ENCODE measurements at regions not wholly inside any gene's neighbourhood (a gene's known extent, or its start where the extent isn't known, plus 50 kb on each side); places are given as distances from the start of the nearest gene placed in this dataset.

DNA sequence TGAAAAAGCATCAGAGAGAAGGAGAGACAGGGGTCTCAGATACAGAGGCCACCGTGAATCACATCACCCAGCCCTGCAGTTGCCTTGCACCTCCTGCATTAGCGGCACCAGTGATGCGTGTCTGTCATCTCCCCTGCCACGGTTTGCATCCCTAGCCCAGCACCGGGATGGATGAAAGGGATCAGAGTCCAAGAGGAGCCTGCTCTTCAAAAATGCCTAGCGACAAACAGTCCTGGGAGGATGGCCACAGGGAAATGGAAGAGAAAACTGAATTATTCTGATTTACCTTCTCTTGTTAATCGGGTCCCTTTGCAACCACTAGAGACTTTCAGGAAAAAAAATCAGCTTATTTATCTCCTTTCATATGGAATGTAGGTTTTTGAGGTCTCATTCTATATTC is 495.6 kb upstream of the KIRREL3 start:
- TF ChIP-seq CSDC2 (CRISPR knock-in tag; IDR thresholded peaks at IDR 0.05) (no peak), BACH2 (CRISPR knock-in tag; IDR thresholded peaks at IDR 0.05; ENCODE audit: borderline replicate concordance) (no peak), PPARA (CRISPR knock-in tag; IDR thresholded peaks at IDR 0.05; ENCODE audit: borderline replicate concordance) (no peak), ARNTL (CRISPR knock-in tag; IDR thresholded peaks at IDR 0.05; ENCODE audit: borderline replicate concordance, low read depth) (no peak)
- no peak for ATAC-seq

DNA sequence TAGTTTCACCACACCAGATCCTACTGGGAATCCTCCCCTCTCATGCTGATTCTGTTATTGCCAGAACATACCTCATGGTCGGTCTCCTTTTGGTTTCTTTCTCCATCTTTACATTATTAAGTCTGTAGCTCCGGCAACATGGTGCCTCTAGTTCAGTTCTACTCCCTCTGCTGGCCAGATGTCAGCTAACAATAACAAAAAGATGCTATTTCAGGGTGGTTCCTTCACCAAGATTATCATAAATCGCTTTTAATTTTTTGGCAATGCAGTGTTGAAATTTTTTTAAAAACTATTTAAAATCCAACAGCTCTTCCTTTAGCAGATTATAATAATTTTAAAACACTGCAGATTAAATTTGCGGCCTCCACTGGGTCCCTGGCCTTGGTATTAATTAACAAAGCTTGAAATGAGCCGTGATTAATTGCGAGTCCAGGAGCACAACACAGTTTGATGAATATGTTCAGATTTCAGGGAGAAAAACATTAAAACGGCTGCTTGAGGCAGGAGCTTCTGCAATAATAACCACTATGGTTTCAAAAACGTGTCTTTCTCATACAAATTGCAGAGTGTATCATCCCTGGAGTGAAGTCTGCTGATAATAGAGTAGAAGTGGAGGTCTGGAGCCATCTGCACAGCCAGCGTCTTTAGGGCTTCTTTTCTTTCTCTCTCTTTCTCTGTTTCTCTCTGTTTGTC is 492.9 kb upstream of the KIRREL3 start:
- TF ChIP-seq ARNTL (CRISPR knock-in tag; IDR thresholded peaks at IDR 0.05; ENCODE audit: borderline replicate concordance, low read depth) (no peak), CSDC2 (CRISPR knock-in tag; IDR thresholded peaks at IDR 0.05) (no peak), TOX (CRISPR knock-in tag; IDR thresholded peaks at IDR 0.05; ENCODE audit: borderline replicate concordance) (no peak), ESRRG (CRISPR knock-in tag; IDR thresholded peaks at IDR 0.05) (no peak), ZFP3 (CRISPR knock-in tag; IDR thresholded peaks at IDR 0.05) (no peak), TCF4 (CRISPR knock-in tag; IDR thresholded peaks at IDR 0.05; ENCODE audit: borderline replicate concordance) (no peak), ZNF8 (CRISPR knock-in tag; IDR thresholded peaks at IDR 0.05) (no peak), ZC3H10 (CRISPR knock-in tag; IDR thresholded peaks at IDR 0.05) (no peak), ISL1 (CRISPR knock-in tag; IDR thresholded peaks at IDR 0.05) (no peak), PPARA (CRISPR knock-in tag; IDR thresholded peaks at IDR 0.05; ENCODE audit: borderline replicate concordance) (no peak), OSR1 (CRISPR knock-in tag; IDR thresholded peaks at IDR 0.05) (no peak), ZNF70 (CRISPR knock-in tag; IDR thresholded peaks at IDR 0.05) (no peak), BACH2 (CRISPR knock-in tag; IDR thresholded peaks at IDR 0.05; ENCODE audit: borderline replicate concordance) (no peak), GLIS3 (CRISPR knock-in tag; IDR thresholded peaks at IDR 0.05) (no peak), ZNF565 (CRISPR knock-in tag; conservative IDR thresholded peaks at IDR 0.05; ENCODE audit: low read depth) (no peak)
- TF ChIP-seq, protein P1, sequence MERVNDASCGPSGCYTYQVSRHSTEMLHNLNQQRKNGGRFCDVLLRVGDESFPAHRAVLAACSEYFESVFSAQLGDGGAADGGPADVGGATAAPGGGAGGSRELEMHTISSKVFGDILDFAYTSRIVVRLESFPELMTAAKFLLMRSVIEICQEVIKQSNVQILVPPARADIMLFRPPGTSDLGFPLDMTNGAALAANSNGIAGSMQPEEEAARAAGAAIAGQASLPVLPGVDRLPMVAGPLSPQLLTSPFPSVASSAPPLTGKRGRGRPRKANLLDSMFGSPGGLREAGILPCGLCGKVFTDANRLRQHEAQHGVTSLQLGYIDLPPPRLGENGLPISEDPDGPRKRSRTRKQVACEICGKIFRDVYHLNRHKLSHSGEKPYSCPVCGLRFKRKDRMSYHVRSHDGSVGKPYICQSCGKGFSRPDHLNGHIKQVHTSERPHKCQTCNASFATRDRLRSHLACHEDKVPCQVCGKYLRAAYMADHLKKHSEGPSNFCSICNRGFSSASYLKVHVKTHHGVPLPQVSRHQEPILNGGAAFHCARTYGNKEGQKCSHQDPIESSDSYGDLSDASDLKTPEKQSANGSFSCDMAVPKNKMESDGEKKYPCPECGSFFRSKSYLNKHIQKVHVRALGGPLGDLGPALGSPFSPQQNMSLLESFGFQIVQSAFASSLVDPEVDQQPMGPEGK (CRISPR knock-in tag; IDR thresholded peaks at IDR 0.05; ENCODE audit: borderline replicate concordance) = no peak
- TF ChIP-seq, protein P2, sequence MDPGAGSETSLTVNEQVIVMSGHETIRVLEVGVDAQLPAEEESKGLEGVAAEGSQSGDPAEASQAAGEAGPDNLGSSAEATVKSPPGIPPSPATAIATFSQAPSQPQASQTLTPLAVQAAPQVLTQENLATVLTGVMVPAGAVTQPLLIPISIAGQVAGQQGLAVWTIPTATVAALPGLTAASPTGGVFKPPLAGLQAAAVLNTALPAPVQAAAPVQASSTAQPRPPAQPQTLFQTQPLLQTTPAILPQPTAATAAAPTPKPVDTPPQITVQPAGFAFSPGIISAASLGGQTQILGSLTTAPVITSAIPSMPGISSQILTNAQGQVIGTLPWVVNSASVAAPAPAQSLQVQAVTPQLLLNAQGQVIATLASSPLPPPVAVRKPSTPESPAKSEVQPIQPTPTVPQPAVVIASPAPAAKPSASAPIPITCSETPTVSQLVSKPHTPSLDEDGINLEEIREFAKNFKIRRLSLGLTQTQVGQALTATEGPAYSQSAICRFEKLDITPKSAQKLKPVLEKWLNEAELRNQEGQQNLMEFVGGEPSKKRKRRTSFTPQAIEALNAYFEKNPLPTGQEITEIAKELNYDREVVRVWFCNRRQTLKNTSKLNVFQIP (CRISPR knock-in tag; IDR thresholded peaks at IDR 0.05; ENCODE audit: borderline replicate concordance, low read depth) = no peak
- TF ChIP-seq, protein P3, sequence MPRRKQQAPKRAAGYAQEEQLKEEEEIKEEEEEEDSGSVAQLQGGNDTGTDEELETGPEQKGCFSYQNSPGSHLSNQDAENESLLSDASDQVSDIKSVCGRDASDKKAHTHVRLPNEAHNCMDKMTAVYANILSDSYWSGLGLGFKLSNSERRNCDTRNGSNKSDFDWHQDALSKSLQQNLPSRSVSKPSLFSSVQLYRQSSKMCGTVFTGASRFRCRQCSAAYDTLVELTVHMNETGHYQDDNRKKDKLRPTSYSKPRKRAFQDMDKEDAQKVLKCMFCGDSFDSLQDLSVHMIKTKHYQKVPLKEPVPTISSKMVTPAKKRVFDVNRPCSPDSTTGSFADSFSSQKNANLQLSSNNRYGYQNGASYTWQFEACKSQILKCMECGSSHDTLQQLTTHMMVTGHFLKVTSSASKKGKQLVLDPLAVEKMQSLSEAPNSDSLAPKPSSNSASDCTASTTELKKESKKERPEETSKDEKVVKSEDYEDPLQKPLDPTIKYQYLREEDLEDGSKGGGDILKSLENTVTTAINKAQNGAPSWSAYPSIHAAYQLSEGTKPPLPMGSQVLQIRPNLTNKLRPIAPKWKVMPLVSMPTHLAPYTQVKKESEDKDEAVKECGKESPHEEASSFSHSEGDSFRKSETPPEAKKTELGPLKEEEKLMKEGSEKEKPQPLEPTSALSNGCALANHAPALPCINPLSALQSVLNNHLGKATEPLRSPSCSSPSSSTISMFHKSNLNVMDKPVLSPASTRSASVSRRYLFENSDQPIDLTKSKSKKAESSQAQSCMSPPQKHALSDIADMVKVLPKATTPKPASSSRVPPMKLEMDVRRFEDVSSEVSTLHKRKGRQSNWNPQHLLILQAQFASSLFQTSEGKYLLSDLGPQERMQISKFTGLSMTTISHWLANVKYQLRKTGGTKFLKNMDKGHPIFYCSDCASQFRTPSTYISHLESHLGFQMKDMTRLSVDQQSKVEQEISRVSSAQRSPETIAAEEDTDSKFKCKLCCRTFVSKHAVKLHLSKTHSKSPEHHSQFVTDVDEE (CRISPR knock-in tag; IDR thresholded peaks at IDR 0.05) = no peak
- TF ChIP-seq, protein P4, sequence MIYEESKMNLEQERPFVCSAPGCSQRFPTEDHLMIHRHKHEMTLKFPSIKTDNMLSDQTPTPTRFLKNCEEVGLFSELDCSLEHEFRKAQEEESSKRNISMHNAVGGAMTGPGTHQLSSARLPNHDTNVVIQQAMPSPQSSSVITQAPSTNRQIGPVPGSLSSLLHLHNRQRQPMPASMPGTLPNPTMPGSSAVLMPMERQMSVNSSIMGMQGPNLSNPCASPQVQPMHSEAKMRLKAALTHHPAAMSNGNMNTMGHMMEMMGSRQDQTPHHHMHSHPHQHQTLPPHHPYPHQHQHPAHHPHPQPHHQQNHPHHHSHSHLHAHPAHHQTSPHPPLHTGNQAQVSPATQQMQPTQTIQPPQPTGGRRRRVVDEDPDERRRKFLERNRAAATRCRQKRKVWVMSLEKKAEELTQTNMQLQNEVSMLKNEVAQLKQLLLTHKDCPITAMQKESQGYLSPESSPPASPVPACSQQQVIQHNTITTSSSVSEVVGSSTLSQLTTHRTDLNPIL (CRISPR knock-in tag; IDR thresholded peaks at IDR 0.05; ENCODE audit: low read depth) = no peak
- TF ChIP-seq, protein P5, sequence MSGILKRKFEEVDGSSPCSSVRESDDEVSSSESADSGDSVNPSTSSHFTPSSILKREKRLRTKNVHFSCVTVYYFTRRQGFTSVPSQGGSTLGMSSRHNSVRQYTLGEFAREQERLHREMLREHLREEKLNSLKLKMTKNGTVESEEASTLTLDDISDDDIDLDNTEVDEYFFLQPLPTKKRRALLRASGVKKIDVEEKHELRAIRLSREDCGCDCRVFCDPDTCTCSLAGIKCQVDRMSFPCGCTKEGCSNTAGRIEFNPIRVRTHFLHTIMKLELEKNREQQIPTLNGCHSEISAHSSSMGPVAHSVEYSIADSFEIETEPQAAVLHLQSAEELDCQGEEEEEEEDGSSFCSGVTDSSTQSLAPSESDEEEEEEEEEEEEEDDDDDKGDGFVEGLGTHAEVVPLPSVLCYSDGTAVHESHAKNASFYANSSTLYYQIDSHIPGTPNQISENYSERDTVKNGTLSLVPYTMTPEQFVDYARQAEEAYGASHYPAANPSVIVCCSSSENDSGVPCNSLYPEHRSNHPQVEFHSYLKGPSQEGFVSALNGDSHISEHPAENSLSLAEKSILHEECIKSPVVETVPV (CRISPR knock-in tag; IDR thresholded peaks at IDR 0.05) = no peak
- ATAC-seq = no peak

DNA sequence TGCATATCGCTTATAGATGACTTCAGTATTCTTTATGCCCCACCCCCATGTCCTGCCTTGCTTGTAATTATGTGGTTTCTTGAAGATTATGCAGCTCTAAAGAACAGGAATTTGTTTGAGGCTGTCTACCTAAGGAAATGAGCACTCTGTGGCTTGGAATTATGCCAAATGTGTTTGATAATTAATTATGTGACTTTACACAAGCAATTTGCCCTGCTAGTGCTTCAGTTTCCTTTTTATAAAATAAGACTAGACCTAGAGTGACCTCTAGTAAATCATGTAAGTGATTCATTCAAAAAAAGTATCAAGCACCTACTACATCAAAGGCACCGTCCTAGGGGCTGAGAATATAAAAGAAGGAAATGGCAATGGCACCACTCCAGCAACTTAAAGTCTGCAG is 491.5 kb upstream of the KIRREL3 start:
- ATAC-seq = no peak
- TF ChIP-seq TOX (CRISPR knock-in tag; IDR thresholded peaks at IDR 0.05; ENCODE audit: borderline replicate concordance) = no peak
- TF ChIP-seq, protein P3 (CRISPR knock-in tag; IDR thresholded peaks at IDR 0.05) = no peak
- TF ChIP-seq RARB (CRISPR knock-in tag; IDR thresholded peaks at IDR 0.05) = no peak
- TF ChIP-seq ARNTL (CRISPR knock-in tag; IDR thresholded peaks at IDR 0.05; ENCODE audit: borderline replicate concordance, low read depth) = no peak
- TF ChIP-seq, protein P2 (CRISPR knock-in tag; IDR thresholded peaks at IDR 0.05; ENCODE audit: borderline replicate concordance, low read depth) = no peak
- TF ChIP-seq, protein P5 (CRISPR knock-in tag; IDR thresholded peaks at IDR 0.05) = no peak
